H1 (cell line): ENCODE measurements at regions not wholly inside any gene's neighbourhood (a gene's known extent, or its start where the extent isn't known, plus 50 kb on each side); places are given as distances from the start of the nearest gene placed in this dataset.

Source experiments
- CTCF ChIA-PET: fragments of 300-600 bp; sonication (Branson Sonifier 250); formaldehyde crosslinking; loops from one replicate; lab custom pipeline; 2021; ENCODE audit not compliant: partially characterized antibody; lab: Charles Lee
- POLR2A ChIA-PET: fragments of 300-600 bp; sonication (Branson Sonifier 250); formaldehyde crosslinking; loops from one replicate; lab custom pipeline; 2021; ENCODE audit warnings: inconsistent platforms; ENCODE audit not compliant: partially characterized antibody; lab: Charles Lee
- DNase-seq, 2 experiments: peaks; one replicate each; pipeline versions ENCODE4 v3.0.0 to v3.0.0-alpha.2; 2010 to 2022; ENCODE audit warnings: low spot score in 2 of 2, low read depth in 1 of 2, mixed read lengths in 1 of 2
- FAIRE-seq: peaks from 2 replicates; lab custom pipeline; 2011; peaks lifted over from hg19 to GRCh38; lab: Jason Lieb, UNC
- H2AFZ ChIP-seq: 2 replicates; pipeline ENCODE4 v1.8.1; 2012; ENCODE audit warnings: low read length, inconsistent platforms
- H2AK5ac ChIP-seq: 2 replicates; pipeline ENCODE4 v1.6.1; 2013; ENCODE audit warnings: low read depth, low read length
- H2BK120ac ChIP-seq: replicated peaks from 2 replicates; pipeline ENCODE3; 2013; ENCODE audit warnings: low read depth, low read length, inconsistent platforms
- H2BK12ac ChIP-seq: 2 replicates; pipeline ENCODE4 v1.6.1; 2013; ENCODE audit warnings: low read depth, low read length
- H2BK15ac ChIP-seq: 2 replicates; pipeline ENCODE4 v1.6.1; 2013; ENCODE audit warnings: low read length
- H2BK20ac ChIP-seq: 2 replicates; pipeline ENCODE4 v1.6.1; 2013; ENCODE audit warnings: low read length
- H2BK5ac ChIP-seq: 2 replicates; pipeline ENCODE4 v1.6.1; 2013; ENCODE audit warnings: low read depth, low read length
- H3K14ac ChIP-seq: 2 replicates; pipeline ENCODE4 v1.6.1; 2013; ENCODE audit warnings: inconsistent platforms; ENCODE audit not compliant: insufficient read length
- H3K18ac ChIP-seq: 2 replicates; pipeline ENCODE4 v1.6.1; 2013; ENCODE audit warnings: low read length; ENCODE audit errors: extremely low read depth
- H3K23ac ChIP-seq: 2 replicates; pipeline ENCODE4 v1.6.1; 2013; ENCODE audit warnings: inconsistent platforms; ENCODE audit not compliant: insufficient read length
- H3K23me2 ChIP-seq: 2 replicates; pipeline ENCODE4 v1.6.1; 2013; ENCODE audit warnings: low read depth, low read length
- H3K27ac ChIP-seq: 2 replicates; pipeline ENCODE4 v1.6.1; 2011; ENCODE audit warnings: low read depth, low read length, inconsistent platforms
- H3K27me3 ChIP-seq, 4 experiments: replicated peaks in 1 of 4; 1 replicate in 1 of 4; 2 replicates in 3 of 4; pipeline versions ENCODE4 v1.6.1 to v1.8.1; 2011 to 2013; ENCODE audit warnings: low read length in 3 of 4, mild to moderate bottlenecking in 3 of 4, inconsistent platforms in 2 of 4, mixed read lengths in 2 of 4, moderate library complexity in 1 of 4; ENCODE audit not compliant: control insufficient read depth in 3 of 4, insufficient read depth in 3 of 4; ENCODE audit errors: extremely low read depth in 1 of 4
- H3K36me3 ChIP-seq, 4 experiments: 2 replicates each; pipeline versions ENCODE4 v1.6.1 to v1.8.1; 2011 to 2013; ENCODE audit warnings: mild to moderate bottlenecking in 4 of 4, low read length in 3 of 4, moderate library complexity in 2 of 4, control low read depth in 1 of 4, inconsistent platforms in 1 of 4; ENCODE audit not compliant: insufficient read depth in 4 of 4, control insufficient read depth in 2 of 4
- H3K4ac ChIP-seq: replicated peaks from 2 replicates; pipeline ENCODE3; 2013; ENCODE audit warnings: low read length, low read depth, mixed read lengths, inconsistent platforms; ENCODE audit not compliant: insufficient read length
- H3K4me1 ChIP-seq, 4 experiments: replicated peaks in 1 of 4; 1 replicate in 1 of 4; 2 replicates in 3 of 4; pipeline versions ENCODE4 v1.6.1 to v1.8.1; 2011 to 2013; ENCODE audit warnings: low read length in 3 of 4, inconsistent platforms in 2 of 4, mixed read lengths in 1 of 4; ENCODE audit not compliant: insufficient read depth in 4 of 4, control insufficient read depth in 3 of 4
- H3K4me2 ChIP-seq, 2 experiments: 2 replicates each; pipeline versions ENCODE4 v1.6.1 to v1.8.1; 2011 to 2013; ENCODE audit warnings: low read depth in 2 of 2, low read length in 2 of 2, control low read depth in 1 of 2, inconsistent platforms in 1 of 2, mild to moderate bottlenecking in 1 of 2; ENCODE audit not compliant: insufficient read depth in 1 of 2
- H3K4me3 ChIP-seq, 4 experiments: fragments of 200-600, 300-600 bp in 1 of 4; sonication (generic), shearing (Covaris generic), sonication (Bioruptor Twin) in 1 of 4; 2 replicates each; pipeline versions ENCODE4 v1.5.1 to v1.8.1; 2011 to 2016; ENCODE audit warnings: low read length in 4 of 4, low read depth in 3 of 4, control low read depth in 2 of 4, inconsistent platforms in 2 of 4, mild to moderate bottlenecking in 2 of 4, mixed read lengths in 1 of 4, moderate library complexity in 1 of 4; ENCODE audit not compliant: insufficient read depth in 2 of 4; ENCODE audit errors: extremely low read depth in 1 of 4
- H3K56ac ChIP-seq: replicated peaks from 2 replicates; pipeline ENCODE3; 2013; ENCODE audit warnings: low read depth, mild to moderate bottlenecking, mixed read lengths, low read length, inconsistent platforms; ENCODE audit not compliant: insufficient read length
- H3K79me1 ChIP-seq: 2 replicates; pipeline ENCODE4 v1.6.1; 2013; ENCODE audit warnings: low read depth, low read length, control low read depth
- H3K79me2 ChIP-seq, 2 experiments: 2 replicates each; pipeline versions ENCODE4 v1.6.1 to v1.8.1; 2012 to 2013; ENCODE audit warnings: low read length in 2 of 2, mild to moderate bottlenecking in 2 of 2, inconsistent platforms in 1 of 2; ENCODE audit not compliant: insufficient read depth in 2 of 2, control insufficient read depth in 1 of 2
- H3K9ac ChIP-seq, 4 experiments: replicated peaks in 1 of 4; 1 replicate in 1 of 4; 2 replicates in 3 of 4; pipeline versions ENCODE4 v1.6.1 to v1.8.1; 2011 to 2013; ENCODE audit warnings: low read depth in 3 of 4, low read length in 3 of 4, control low read depth in 2 of 4, mild to moderate bottlenecking in 2 of 4, moderate library complexity in 2 of 4, inconsistent platforms in 1 of 4; ENCODE audit errors: extremely low read depth in 1 of 4
- H3K9me3 ChIP-seq, 2 experiments: 2 replicates each; pipeline versions ENCODE4 v1.6.1 to v1.8.1; 2012 to 2013; ENCODE audit warnings: mild to moderate bottlenecking in 2 of 2, moderate library complexity in 2 of 2, control low read depth in 1 of 2, inconsistent platforms in 1 of 2, low read depth in 1 of 2, low read length in 1 of 2, mixed read lengths in 1 of 2; ENCODE audit not compliant: insufficient read depth in 2 of 2
- H4K20me1 ChIP-seq, 2 experiments: replicated peaks in 1 of 2; 2 replicates each; pipeline versions ENCODE3 to v1.8.1; 2011 to 2013; ENCODE audit warnings: inconsistent platforms in 2 of 2, low read length in 2 of 2, mild to moderate bottlenecking in 1 of 2; ENCODE audit not compliant: insufficient read depth in 2 of 2, control insufficient read depth in 1 of 2
- H4K5ac ChIP-seq: 2 replicates; pipeline ENCODE4 v1.6.1; 2013; ENCODE audit warnings: low read length, low read depth, mixed read lengths, inconsistent platforms; ENCODE audit not compliant: insufficient read length
- H4K8ac ChIP-seq: 2 replicates; pipeline ENCODE4 v1.8.0; 2013; ENCODE audit warnings: mild to moderate bottlenecking, moderate library complexity, low read length, inconsistent platforms; ENCODE audit not compliant: insufficient read depth; ENCODE audit errors: extremely low read depth
- H4K91ac ChIP-seq: replicated peaks from 2 replicates; pipeline ENCODE3; 2013; ENCODE audit warnings: low read length, mixed read lengths, inconsistent platforms; ENCODE audit not compliant: insufficient read length
- BACH1 ChIP-seq: IDR thresholded peaks from 2 replicates; pipeline ENCODE4 v1.6.1; 2012; ENCODE audit warnings: low read length, improper control_type of control experiment
- CBX5 ChIP-seq: fragments of 300-800, 300-1000 bp; sonication (generic); IDR thresholded peaks from 2 replicates; pipeline ENCODE4 v1.7.1; 2016; ENCODE audit warnings: antibody characterized with exemption, low read length, low read depth
- GTF2F1 ChIP-seq: IDR thresholded peaks from 2 replicates; pipeline ENCODE4 v1.6.1; 2012; ENCODE audit warnings: low read depth, low read length, improper control_type of control experiment, borderline replicate concordance
- TAF1 ChIP-seq: IDR thresholded peaks from 2 replicates; pipeline ENCODE4 v1.6.1; 2011; ENCODE audit warnings: mild to moderate bottlenecking, low read depth, low read length
- WGBS, 2 experiments: shearing (Covaris generic) in 1 of 2; methylation state at CpG; one replicate each; pipeline versions ENCODE4 v1.1.6 to v1.1.7; 2013 to 2015; ENCODE audit warnings: low lambda C conversion rate in 2 of 2, mixed read lengths in 2 of 2, inconsistent platforms in 1 of 2, low coverage in 1 of 2, missing lambda C conversion rate in 1 of 2; ENCODE audit not compliant: insufficient replicate concordance in 2 of 2, insufficient coverage in 1 of 2, insufficient read length in 1 of 2; ENCODE audit errors: extremely low coverage in 1 of 2, missing lambda C conversion rate in 1 of 2; 5-methylcytosine and 5-hydroxymethylcytosine counted together

DNA sequence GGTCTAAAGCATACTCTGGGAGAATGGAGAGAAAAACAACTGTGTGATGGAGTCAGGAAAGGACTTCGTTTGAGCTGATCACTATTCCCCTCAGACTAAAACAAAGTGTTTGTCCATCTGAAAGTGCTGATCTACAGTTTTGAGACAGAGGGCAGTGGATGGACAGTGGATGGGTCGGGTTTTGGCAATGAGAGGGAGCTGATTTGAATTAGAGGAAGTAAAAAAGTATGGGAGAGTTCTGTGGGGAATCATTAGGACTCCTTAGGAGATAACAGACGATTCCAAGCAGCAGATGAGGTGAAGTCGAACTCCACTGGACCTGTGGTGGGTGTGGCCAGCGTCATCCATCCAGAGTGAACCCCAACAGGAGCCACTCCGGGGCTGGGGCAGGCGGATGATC, 62.3 kb downstream of the PTGS2 start:
- no peaks in the 10 kb centered on the region for H3K27me3 ChIP-seq
- no peak overlapping the region for H3K4me3 ChIP-seq
- H4K91ac ChIP-seq = no peak overlapping the region
- H3K56ac ChIP-seq = no peak overlapping the region
- H2AFZ ChIP-seq = peak overlapping the region; percentile 32; the same call in 1 of the 2 replicates
- no peaks in the 10 kb centered on the region for H3K36me3 ChIP-seq
- H3K4ac ChIP-seq = no peak overlapping the region
- 88% methylated on average over 7 of the region's 7 CpGs; no CpG with 5 or more reads in 1 of the 2 experiments for WGBS, 2 experiments
- CTCF ChIA-PET = interaction anchor here (0.7 to 1.6 kb wide), 6 partner anchors 8 to 368 kb away, joined by 3 to 5 read pairs (median 3); partner anchors contain the start of gene PTGS2
- H3K9ac ChIP-seq = no peak overlapping the region
- no peak overlapping the region for H2BK20ac ChIP-seq
- H2AK5ac ChIP-seq = no peak overlapping the region
- H3K79me1 ChIP-seq = no peaks in the 10 kb centered on the region
- H2BK120ac ChIP-seq = no peak overlapping the region
- H4K5ac ChIP-seq = no peak overlapping the region
- no peak overlapping the region for H4K8ac ChIP-seq
- no peaks in the 10 kb centered on the region for H3K9me3 ChIP-seq
- DNase-seq (no peak), FAIRE-seq (no peak)
- no peak overlapping the region for H2BK12ac ChIP-seq
- POLR2A ChIA-PET = no interaction called here
- no peaks in the 10 kb centered on the region for H3K4me1 ChIP-seq
- no peak overlapping the region for H3K27ac ChIP-seq
- no peaks in the 10 kb centered on the region for H4K20me1 ChIP-seq
- no peak overlapping the region for H3K4me2 ChIP-seq
- H2BK15ac ChIP-seq = no peak overlapping the region
- no peak overlapping the region for H2BK5ac ChIP-seq
- no peaks in the 10 kb centered on the region for H3K79me2 ChIP-seq
- no peak overlapping the region for H3K14ac ChIP-seq
- H3K18ac ChIP-seq = no peak overlapping the region
- peaks cover 2% of the 10 kb centered on the region; the same call in 1 of the 2 replicates for H3K23me2 ChIP-seq
- TF ChIP-seq TAF1 (no peak), BACH1 (no peak), GTF2F1 (no peak), CBX5 (no peak)
- H3K23ac ChIP-seq = no peak overlapping the region
